ENCODE measurements at regions not wholly inside any gene's neighbourhood (a gene's known extent, or its start where the extent isn't known, plus 50 kb on each side); places are given as distances from the start of the nearest gene placed in this dataset.

- no peak for ATAC-seq (ENCODE audit: low read depth)
- DNase-seq: no peak
- no peak overlapping the region for H3K4me2 ChIP-seq (replicated peaks; ENCODE audit: low read depth, low read length, poor library complexity, severe bottlenecking)
- Mint-ChIP-seq H3K4me1 (no peaks in the 10 kb centered on the region), H3K27me3 (peaks cover 18% of the 10 kb centered on the region), H3K9me3 (ENCODE audit: insufficient read depth) (no peaks in the 10 kb centered on the region), H3K27ac (no peak overlapping the region), H3K4me3 (no peak overlapping the region)
- CTCF ChIA-PET: interaction anchor here (1.2 to 1.3 kb wide), 2 partner anchors 20 to 59 kb away, joined by 3 read pairs; no protein-coding TSS in a partner anchor
- no peak overlapping the region for H2AFZ ChIP-seq (ENCODE audit: insufficient read depth, low read depth, low read length, poor library complexity, severe bottlenecking)
- H3K9me3 ChIP-seq (ENCODE audit: control extremely low read depth in 1 of 3, control insufficient read depth in 2 of 3, insufficient read depth in 1 of 3, low read length in 2 of 3): no peaks in the 10 kb centered on the region
- H3K36me3 ChIP-seq (replicated peaks in 1 of 2; ENCODE audit: control extremely low read depth in 1 of 2, control insufficient read depth in 1 of 2, extremely low read depth in 1 of 2, insufficient read depth in 2 of 2, low read length in 1 of 2): no peaks in the 10 kb centered on the region
- POLR2A ChIA-PET: no interaction called here
- WGBS (ENCODE audit: insufficient coverage): 76% methylated on average over 5 of the region's 5 CpGs
- TF ChIP-seq EZH2 (IDR thresholded peaks at IDR 0.05; ENCODE audit: borderline replicate concordance, insufficient read depth, low read depth, low read length, poor library complexity, severe bottlenecking): no peak
- no peak for TF ChIP-seq CTCF (IDR thresholded peaks at IDR 0.05)
- no peaks in the 10 kb centered on the region for H3K4me1 ChIP-seq (ENCODE audit: control insufficient read depth in 2 of 2, insufficient read depth in 2 of 2, low read length in 2 of 2)
- no peak overlapping the region for H3K9ac ChIP-seq (ENCODE audit: low read length)
- intact Hi-C loops (cut with micrococcal nuclease): no loop called here
- H3K27me3 ChIP-seq (replicated peaks in 1 of 4; ENCODE audit: control extremely low read depth in 1 of 4, control insufficient read depth in 3 of 4, insufficient read depth in 4 of 4, low read length in 3 of 4): peaks cover 0 to 4% (median 0%) of the 10 kb centered on the region in 4 experiments
- no peak overlapping the region for H3K4me3 ChIP-seq (ENCODE audit: control extremely low read depth in 1 of 5, extremely low read depth in 1 of 5, insufficient read depth in 1 of 5, low read depth in 2 of 5, low read length in 4 of 5)
- no peak overlapping the region for H3K27ac ChIP-seq (ENCODE audit: low read length in 2 of 2)
- H4K20me1 ChIP-seq (ENCODE audit: control insufficient read depth, insufficient read depth, low read length, poor library complexity, severe bottlenecking): no peaks in the 10 kb centered on the region
- no peaks in the 10 kb centered on the region for H3K79me2 ChIP-seq (ENCODE audit: control insufficient read depth, insufficient read depth, low read length)
Observed at GRCh38 chr2:100629309-100629708, 66.5 kb downstream of the PDCL3 start.

- no peak overlapping the region for H3K27ac ChIP-seq (ENCODE audit: low read length in 2 of 2)
- DNase-seq (no peak), ATAC-seq (ENCODE audit: low read depth) (no peak)
- no peaks in the 10 kb centered on the region for H3K9me3 ChIP-seq (ENCODE audit: control extremely low read depth in 1 of 3, control insufficient read depth in 2 of 3, insufficient read depth in 1 of 3, low read length in 2 of 3)
- Mint-ChIP-seq H3K4me1 (no peaks in the 10 kb centered on the region), H3K4me3 (no peak overlapping the region), H3K9me3 (ENCODE audit: insufficient read depth) (no peaks in the 10 kb centered on the region), H3K27ac (no peak overlapping the region), H3K27me3 (peaks cover 21% of the 10 kb centered on the region)
- peaks cover 0 to 4% (median 0%) of the 10 kb centered on the region in 4 experiments for H3K27me3 ChIP-seq (replicated peaks in 1 of 4; ENCODE audit: control extremely low read depth in 1 of 4, control insufficient read depth in 3 of 4, insufficient read depth in 4 of 4, low read length in 3 of 4)
- no peak overlapping the region for H2AFZ ChIP-seq (ENCODE audit: insufficient read depth, low read depth, low read length, poor library complexity, severe bottlenecking)
- no peak overlapping the region for H3K4me3 ChIP-seq (ENCODE audit: control extremely low read depth in 1 of 5, extremely low read depth in 1 of 5, insufficient read depth in 1 of 5, low read depth in 2 of 5, low read length in 4 of 5)
- no peaks in the 10 kb centered on the region for H3K79me2 ChIP-seq (ENCODE audit: control insufficient read depth, insufficient read depth, low read length)
- intact Hi-C loops (cut with micrococcal nuclease): no loop called here
- H3K9ac ChIP-seq (ENCODE audit: low read length): no peak overlapping the region
- ChIA-PET POLR2A (no interaction called here), CTCF (interaction anchor here (0.7 kb wide), 1 partner anchor 434 kb away, joined by 5 read pairs; no protein-coding TSS in a partner anchor)
- H4K20me1 ChIP-seq (ENCODE audit: control insufficient read depth, insufficient read depth, low read length, poor library complexity, severe bottlenecking): no peaks in the 10 kb centered on the region
- TF ChIP-seq EZH2 (IDR thresholded peaks at IDR 0.05; ENCODE audit: borderline replicate concordance, insufficient read depth, low read depth, low read length, poor library complexity, severe bottlenecking): no peak
- TF ChIP-seq CTCF (IDR thresholded peaks at IDR 0.05): no peak
- no peaks in the 10 kb centered on the region for H3K36me3 ChIP-seq (replicated peaks in 1 of 2; ENCODE audit: control extremely low read depth in 1 of 2, control insufficient read depth in 1 of 2, extremely low read depth in 1 of 2, insufficient read depth in 2 of 2, low read length in 1 of 2)
- no peak overlapping the region for H3K4me2 ChIP-seq (replicated peaks; ENCODE audit: low read depth, low read length, poor library complexity, severe bottlenecking)
- no peaks in the 10 kb centered on the region for H3K4me1 ChIP-seq (ENCODE audit: control insufficient read depth in 2 of 2, insufficient read depth in 2 of 2, low read length in 2 of 2)
- WGBS (ENCODE audit: insufficient coverage): 83% methylated on average over 6 of the region's 8 CpGs
Observed at GRCh38 chr2:100630473-100630977, 67.7 kb downstream of the PDCL3 start.
